CD4-positive, alpha-beta T cell treated with Interleukin-2 at 100 ng/mL for 4 hours (primary cell): ENCODE measurements at regions not wholly inside any gene's neighbourhood (a gene's known extent, or its start where the extent isn't known, plus 50 kb on each side); places are given as distances from the start of the nearest gene placed in this dataset.
"Not testable (repeated sequence)": the region's sequence is repeated elsewhere in the genome, so short reads cannot be mapped to it uniquely, and the experiment has no call there.

Experiments
- DNase-seq: peaks from one replicate; pipeline ENCODE4 v3.0.0-alpha.2; 2020; ENCODE audit warnings: low spot score

GRCh38 chr4:33802578-33802977, 2441.7 kb downstream of the ARAP2 start:
- DNase-seq, result no peak

GRCh38 chr4:33825685-33826084, 2418.6 kb downstream of the ARAP2 start:
- DNase-seq, result no peak

DNA sequence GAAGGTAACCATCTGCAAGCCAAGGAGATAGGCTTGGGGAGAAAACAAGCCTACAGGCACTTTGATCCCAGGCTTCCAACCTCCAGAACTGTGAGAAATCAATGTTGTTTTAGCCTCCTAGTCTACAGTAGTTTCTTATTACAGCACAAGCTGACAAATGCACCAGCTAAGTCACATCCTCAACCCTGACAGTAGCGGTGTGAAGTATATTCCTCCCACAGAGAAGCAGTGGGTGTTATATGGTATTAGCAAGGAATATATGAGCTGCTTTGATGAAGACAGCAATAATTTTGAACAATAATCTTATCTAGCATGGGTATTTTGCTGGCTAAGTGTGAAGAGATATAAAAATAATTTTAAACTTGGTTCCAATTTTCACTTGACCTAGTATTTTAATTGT, 2415.0 kb downstream of the ARAP2 start:
- DNase-seq, result not testable (repeated sequence)

- no peak for DNase-seq
Observed at GRCh38 chr4:33831442-33832066, 2412.8 kb downstream of the ARAP2 start.

GRCh38 chr4:33835764-33836163, 2408.6 kb downstream of the ARAP2 start:
- DNase-seq, result not testable (repeated sequence)

GRCh38 chr4:33837043-33837838, 2407.1 kb downstream of the ARAP2 start:
- DNase-seq, result no peak

- no peak for DNase-seq
Observed at GRCh38 chr4:33841120-33841519, 2403.2 kb downstream of the ARAP2 start.

GRCh38 chr4:33850371-33850902, 2393.9 kb downstream of the ARAP2 start:
- DNase-seq, result no peak

DNA sequence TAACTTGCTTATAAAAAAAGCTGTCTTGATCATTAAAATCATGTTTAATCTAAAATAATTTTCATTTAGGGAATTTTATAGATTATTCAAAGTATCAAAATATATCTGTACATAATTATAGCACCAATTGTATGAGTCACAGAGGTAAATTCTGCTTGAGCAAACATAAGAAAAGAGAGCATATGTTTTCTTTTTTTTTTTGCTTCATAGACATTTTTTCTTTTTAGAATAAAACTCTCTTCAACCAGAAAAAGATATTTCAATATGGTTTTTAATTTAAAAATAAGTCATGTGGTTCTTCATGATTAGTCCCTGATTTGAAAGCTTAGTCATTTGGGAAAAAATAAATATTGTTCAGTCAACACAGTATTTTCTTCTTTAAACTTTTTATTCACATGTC, 2390.6 kb downstream of the ARAP2 start:
- not testable (repeated sequence) for DNase-seq

- DNase-seq, result no peak
Observed at GRCh38 chr4:33864290-33864859, 2379.9 kb downstream of the ARAP2 start.

- no peak for DNase-seq
Observed at GRCh38 chr4:33873791-33874190, 2370.5 kb downstream of the ARAP2 start.

DNA sequence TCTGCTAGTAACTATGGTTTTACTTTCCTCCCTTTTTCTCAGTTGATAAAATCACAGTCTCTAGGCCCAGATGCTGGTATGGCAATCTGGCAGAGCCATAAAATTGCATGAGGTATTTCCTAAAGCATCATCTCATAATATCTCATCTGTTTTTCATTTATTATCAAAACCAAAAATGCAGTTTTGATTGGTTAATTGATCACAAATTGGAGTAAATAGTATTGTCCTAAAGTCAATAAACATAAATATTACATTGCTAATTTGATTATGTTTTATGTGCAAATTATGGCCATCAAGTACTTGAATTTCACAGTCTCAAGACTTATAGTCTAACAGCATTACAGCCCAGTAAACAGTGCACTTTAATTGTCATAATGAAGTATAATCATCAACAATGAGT, 2365.6 kb downstream of the ARAP2 start:
- no peak for DNase-seq

- DNase-seq, result no peak
Observed at GRCh38 chr4:33881176-33881575, 2363.1 kb downstream of the ARAP2 start.

- DNase-seq, result no peak
Observed at GRCh38 chr4:33882246-33882990, 2361.9 kb downstream of the ARAP2 start.

DNA sequence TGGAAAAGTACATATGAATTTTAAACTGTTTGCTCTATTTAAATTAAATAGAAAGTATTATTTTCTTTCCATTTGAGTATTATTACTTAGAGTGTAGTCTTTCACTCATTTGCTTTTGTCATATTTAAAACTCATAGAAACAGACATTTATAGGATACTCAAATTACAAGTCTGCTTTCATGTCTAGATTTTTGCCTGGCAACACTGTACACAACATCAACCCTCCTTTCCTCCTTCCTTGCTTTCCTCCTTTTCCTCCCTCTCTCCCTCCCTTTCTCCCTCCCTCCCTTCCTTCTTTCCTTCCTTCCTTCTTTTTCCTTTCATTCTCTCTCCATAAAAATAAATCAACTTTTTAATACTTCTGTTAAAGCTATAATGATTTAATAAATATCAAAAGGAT, 2361.2 kb downstream of the ARAP2 start:
- no peak for DNase-seq

- DNase-seq, result no peak
Observed at GRCh38 chr4:33886356-33886755, 2358.0 kb downstream of the ARAP2 start.

GRCh38 chr4:33890841-33891240, 2353.5 kb downstream of the ARAP2 start:
- DNase-seq, result no peak

DNA sequence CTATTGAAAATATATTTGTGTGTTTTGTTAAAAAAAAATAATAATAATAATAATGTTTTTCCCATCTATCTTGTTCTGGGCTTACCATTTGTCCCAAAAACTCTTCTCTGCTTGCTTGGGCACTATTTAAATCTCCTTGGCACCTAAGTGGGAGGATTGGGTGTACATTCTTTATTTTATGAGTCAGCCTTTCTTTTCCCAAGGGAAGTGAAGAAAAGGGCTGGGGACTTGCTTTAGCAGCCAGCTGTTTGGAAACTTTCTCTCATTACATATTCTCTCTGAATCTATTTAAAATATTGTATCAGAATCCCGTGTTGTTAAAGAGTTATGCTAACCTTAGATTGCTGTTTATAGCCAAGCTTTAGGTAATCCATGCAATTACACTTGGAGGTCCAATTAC, 2332.4 kb downstream of the ARAP2 start:
- no peak for DNase-seq

DNA sequence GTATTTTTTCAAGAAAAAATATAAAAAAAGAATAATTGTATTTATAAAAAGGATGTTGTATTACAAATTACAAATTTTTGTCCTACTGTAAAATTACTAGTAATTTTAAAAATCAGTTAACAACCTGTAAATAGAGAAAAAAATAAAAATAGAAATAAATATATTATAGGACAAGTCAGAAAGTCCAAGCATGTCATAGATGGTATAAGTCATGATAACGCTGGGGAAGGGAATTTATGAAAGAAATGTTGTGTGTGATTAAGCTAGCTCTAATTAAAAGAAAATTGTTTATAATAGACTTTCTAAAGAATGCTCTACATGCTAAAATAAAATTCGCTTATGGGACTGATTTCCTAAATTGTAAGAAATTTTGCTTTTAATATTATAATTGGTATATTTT, 2329.9 kb downstream of the ARAP2 start:
- DNase-seq, result no peak

GRCh38 chr4:33923469-33923868, 2320.8 kb downstream of the ARAP2 start:
- DNase-seq, result no peak

GRCh38 chr4:33924239-33924638, 2320.1 kb downstream of the ARAP2 start:
- no peak for DNase-seq

- DNase-seq, result no peak
Observed at GRCh38 chr4:33924811-33925210, 2319.5 kb downstream of the ARAP2 start.
